Fibroblast of mammary gland (primary cell): ENCODE measurements at regions not wholly inside any gene's neighbourhood (a gene's known extent, or its start where the extent isn't known, plus 50 kb on each side); places are given as distances from the start of the nearest gene placed in this dataset.

Experiments used
- DNase-seq: peaks from one replicate; pipeline ENCODE4 v3.0.0-alpha.2; 2010; ENCODE audit warnings: low read depth
- H3K4me3 ChIP-seq: 2 replicates; pipeline ENCODE4 v1.5.1; 2011; ENCODE audit warnings: low read depth, mild to moderate bottlenecking, low read length, moderate library complexity; ENCODE audit not compliant: control insufficient read depth
- CTCF ChIP-seq: conservative IDR thresholded peaks from 2 replicates; pipeline ENCODE4 v1.5.1; 2011; ENCODE audit warnings: low read depth, low read length, inconsistent platforms; ENCODE audit not compliant: control insufficient read depth, insufficient read depth

GRCh38 chr5:61948151-61948550 is 357.9 kb upstream of the KIF2A start:
- H3K4me3 ChIP-seq = no peak overlapping the region
- TF ChIP-seq CTCF = no peak
- no peak for DNase-seq

GRCh38 chr5:61949054-61949678 is 356.8 kb upstream of the KIF2A start:
- TF ChIP-seq CTCF = no peak
- H3K4me3 ChIP-seq = no peak overlapping the region
- no peak for DNase-seq

- H3K4me3 ChIP-seq = no peak overlapping the region
- no peak for TF ChIP-seq CTCF
- no peak for DNase-seq
Measured at GRCh38 chr5:61949679-61950435, 356.1 kb upstream of the KIF2A start.

- TF ChIP-seq CTCF = no peak
- H3K4me3 ChIP-seq = no peak overlapping the region
- no peak for DNase-seq
Measured at GRCh38 chr5:61951295-61951694, 354.7 kb upstream of the KIF2A start.

- no peak overlapping the region for H3K4me3 ChIP-seq
- DNase-seq = no peak
- no peak for TF ChIP-seq CTCF
Measured at GRCh38 chr5:61953913-61954312, 352.1 kb upstream of the KIF2A start.

- no peak for TF ChIP-seq CTCF
- DNase-seq = peak; percentile 19
Measured at GRCh38 chr5:61964201-61964600, 341.8 kb upstream of the KIF2A start.

More at GRCh38 chr5:61964201-61964600, 341.8 kb upstream of the KIF2A start:
- H3K4me3 ChIP-seq = no peak overlapping the region
